Panc1 (cell line): ENCODE measurements at regions not wholly inside any gene's neighbourhood (a gene's known extent, or its start where the extent isn't known, plus 50 kb on each side); places are given as distances from the start of the nearest gene placed in this dataset.

Source experiments
- ATAC-seq: fragments of 200-7000 bp; cut with Tn5 transposase; 2 replicates; pipeline ENCODE4 v1.9.1; 2020; ENCODE audit warnings: mild to moderate bottlenecking, moderate library complexity
- BruUV-seq: library from RNA; stranded (reverse); fragments of 400-500 nt; replicated peaks from 2 replicates; lab custom pipeline; 2021; lab: Mats Ljungman, UMichigan
- CTCF ChIA-PET: fragments of 300-600 bp; sonication (Branson Sonifier 250); formaldehyde crosslinking; loops from one replicate; lab custom pipeline; 2022; ENCODE audit warnings: antibody characterized with exemption; lab: Charles Lee
- POLR2A ChIA-PET: fragments of 300-600 bp; sonication (Branson Sonifier 250); formaldehyde crosslinking; loops from one replicate; lab custom pipeline; 2022; ENCODE audit warnings: antibody characterized with exemption; lab: Charles Lee
- DNase-seq: peaks from one replicate; pipeline ENCODE4 v3.0.0-alpha.2; 2010; ENCODE audit warnings: low read depth, low spot score
- H3K27ac ChIP-seq: 2 replicates; pipeline ENCODE4 v1.5.1; 2011; ENCODE audit warnings: mild to moderate bottlenecking, low read length, inconsistent platforms
- H3K27me3 ChIP-seq: fragments of 200-500 bp; sonication (Bioruptor generic); 2 replicates; pipeline ENCODE4 v1.6.0; 2014; ENCODE audit warnings: low read length, inconsistent platforms; ENCODE audit not compliant: control insufficient read depth, insufficient read depth
- H3K36me3 ChIP-seq: fragments of 200-500 bp; sonication (Bioruptor generic); 2 replicates; pipeline ENCODE4 v1.5.1; 2014; ENCODE audit warnings: inconsistent platforms, mild to moderate bottlenecking, low read length, moderate library complexity; ENCODE audit not compliant: control insufficient read depth, insufficient read depth
- H3K4me1 ChIP-seq: 2 replicates; pipeline ENCODE4 v1.5.1; 2011; ENCODE audit warnings: inconsistent platforms, mild to moderate bottlenecking, low read length, moderate library complexity; ENCODE audit not compliant: control insufficient read depth, insufficient read depth
- H3K4me3 ChIP-seq, 2 experiments: 2 replicates each; pipeline ENCODE4 v1.5.1; 2011 to 2012; ENCODE audit warnings: low read depth in 2 of 2, low read length in 2 of 2, mild to moderate bottlenecking in 2 of 2, inconsistent platforms in 1 of 2, moderate library complexity in 1 of 2
- H3K9me3 ChIP-seq: fragments of 200-500 bp; sonication (Bioruptor generic); 2 replicates; pipeline ENCODE4 v1.5.1; 2014; ENCODE audit warnings: low read depth, mild to moderate bottlenecking, inconsistent platforms, low read length, moderate library complexity; ENCODE audit not compliant: control insufficient read depth, insufficient read depth
- CTCF ChIP-seq: fragments of 450-650 bp; IDR thresholded peaks from 2 replicates; pipeline ENCODE4 v1.5.1; 2017; ENCODE audit warnings: mild to moderate bottlenecking
- POLR2AphosphoS5 ChIP-seq: IDR thresholded peaks from 2 replicates; pipeline ENCODE4 v1.6.1; 2012; ENCODE audit warnings: mild to moderate bottlenecking, low read depth, low read length, moderate library complexity
- REST ChIP-seq, 2 experiments: IDR thresholded peaks; 2 replicates each; pipeline ENCODE4 v1.6.1; 2011 to 2012; ENCODE audit warnings: low read depth in 2 of 2, control low read depth in 1 of 2, low read length in 1 of 2, mild to moderate bottlenecking in 1 of 2, moderate library complexity in 1 of 2; ENCODE audit not compliant: insufficient read depth in 1 of 2
- SIN3A ChIP-seq: IDR thresholded peaks from 2 replicates; pipeline ENCODE4 v1.6.1; 2012; ENCODE audit warnings: low read depth, mild to moderate bottlenecking, low read length, moderate library complexity, borderline replicate concordance; ENCODE audit not compliant: insufficient read depth
- TCF7L2 ChIP-seq: IDR thresholded peaks from 2 replicates; pipeline ENCODE4 v1.6.1; 2011; ENCODE audit warnings: mild to moderate bottlenecking, low read depth, low read length, inconsistent platforms
- in situ Hi-C: cut with HindIII; loops from 2 replicates; pipeline ENCODE4 v1.10.0; 2016; ENCODE audit warnings: low sequenced_read_pairs, low pct_unique_long_range_greater_than_20kb
- intact Hi-C: fragments of 100-400 bp; cut with micrococcal nuclease; formaldehyde crosslinking; loops from one replicate; pipeline ENCODE4 v1.10.0; 2022; ENCODE audit not compliant: unreplicated experiment

- no peak overlapping the region for H3K4me3 ChIP-seq
- no peaks in the 10 kb centered on the region for H3K4me1 ChIP-seq
- intact Hi-C loops: no loop called here
- no peaks in the 10 kb centered on the region for H3K27me3 ChIP-seq
- ChIA-PET CTCF (no interaction called here), POLR2A (no interaction called here)
- no peak overlapping the region for H3K27ac ChIP-seq
- in situ Hi-C loops: no loop called here
- no peaks in the 10 kb centered on the region; the same call in 1 of the 2 replicates for H3K36me3 ChIP-seq
- no TSS peak for BruUV-seq
- no peak for TF ChIP-seq SIN3A
- TF ChIP-seq REST (IDR thresholded peaks at IDR 0.05; ENCODE audit: insufficient read depth in 1 of 2, low read depth in 2 of 2, low read length in 1 of 2): no peak
- no peak for TF ChIP-seq POLR2AphosphoS5
- no peak for TF ChIP-seq CTCF
- no peak for TF ChIP-seq TCF7L2
- no peaks in the 10 kb centered on the region for H3K9me3 ChIP-seq
- ATAC-seq: no peak
- DNase-seq: no peak
Observed at GRCh38 chr1:219732814-219733491, 120.0 kb upstream of the ZC3H11B start.

DNA sequence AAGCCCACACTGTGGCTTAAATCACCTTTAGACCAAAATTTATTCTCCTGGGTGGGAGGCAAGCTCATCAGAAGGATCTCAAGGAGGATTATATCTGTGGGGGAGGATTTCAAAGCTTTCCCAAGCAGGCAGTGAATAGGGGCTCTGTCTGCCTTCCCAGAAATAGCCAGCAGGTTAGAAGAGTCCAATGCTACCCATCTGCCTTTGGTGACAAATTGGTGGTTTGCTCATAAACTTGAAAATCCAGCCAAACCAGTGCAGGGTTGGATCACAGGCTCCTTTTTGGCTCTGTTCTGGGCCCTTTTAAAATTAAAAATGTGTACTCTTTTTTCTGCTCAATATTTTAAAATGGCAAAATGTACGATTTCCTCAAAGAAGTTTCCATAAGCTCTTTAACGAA is 118.9 kb upstream of the ZC3H11B start:
- intact Hi-C loops: no loop called here
- POLR2A ChIA-PET: no interaction called here
- no TSS peak for BruUV-seq
- CTCF ChIA-PET: no interaction called here
- Histone ChIP-seq H3K4me3 (no peak overlapping the region), H3K36me3 (no peaks in the 10 kb centered on the region; the same call in 1 of the 2 replicates), H3K4me1 (no peaks in the 10 kb centered on the region), H3K27ac (no peak overlapping the region), H3K27me3 (no peaks in the 10 kb centered on the region), H3K9me3 (no peaks in the 10 kb centered on the region)
- in situ Hi-C loops: no loop called here
- TF ChIP-seq REST (IDR thresholded peaks at IDR 0.05; ENCODE audit: insufficient read depth in 1 of 2, low read depth in 2 of 2, low read length in 1 of 2): no peak
- TF ChIP-seq CTCF: no peak
- no peak for TF ChIP-seq POLR2AphosphoS5
- no peak for TF ChIP-seq TCF7L2
- no peak for TF ChIP-seq SIN3A
- DNase-seq: no peak
- no peak for ATAC-seq
